ENCODE measurements at regions not wholly inside any gene's neighbourhood (a gene's known extent, or its start where the extent isn't known, plus 50 kb on each side); places are given as distances from the start of the nearest gene placed in this dataset.

- TF ChIP-seq EZH2 (IDR thresholded peaks at IDR 0.05; ENCODE audit: low read length, missing control alignments), result no peak
- TF ChIP-seq, protein P1, sequence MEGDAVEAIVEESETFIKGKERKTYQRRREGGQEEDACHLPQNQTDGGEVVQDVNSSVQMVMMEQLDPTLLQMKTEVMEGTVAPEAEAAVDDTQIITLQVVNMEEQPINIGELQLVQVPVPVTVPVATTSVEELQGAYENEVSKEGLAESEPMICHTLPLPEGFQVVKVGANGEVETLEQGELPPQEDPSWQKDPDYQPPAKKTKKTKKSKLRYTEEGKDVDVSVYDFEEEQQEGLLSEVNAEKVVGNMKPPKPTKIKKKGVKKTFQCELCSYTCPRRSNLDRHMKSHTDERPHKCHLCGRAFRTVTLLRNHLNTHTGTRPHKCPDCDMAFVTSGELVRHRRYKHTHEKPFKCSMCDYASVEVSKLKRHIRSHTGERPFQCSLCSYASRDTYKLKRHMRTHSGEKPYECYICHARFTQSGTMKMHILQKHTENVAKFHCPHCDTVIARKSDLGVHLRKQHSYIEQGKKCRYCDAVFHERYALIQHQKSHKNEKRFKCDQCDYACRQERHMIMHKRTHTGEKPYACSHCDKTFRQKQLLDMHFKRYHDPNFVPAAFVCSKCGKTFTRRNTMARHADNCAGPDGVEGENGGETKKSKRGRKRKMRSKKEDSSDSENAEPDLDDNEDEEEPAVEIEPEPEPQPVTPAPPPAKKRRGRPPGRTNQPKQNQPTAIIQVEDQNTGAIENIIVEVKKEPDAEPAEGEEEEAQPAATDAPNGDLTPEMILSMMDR (conservative IDR thresholded peaks at IDR 0.05 in 1 of 2, IDR thresholded peaks at IDR 0.05 in 1 of 2; ENCODE audit: low read depth in 1 of 2, low read length in 2 of 2), result no peak
These were observed 146.3 kb downstream of the TDRD15 start for GRCh38 chr2:21270083-21270491.
